T47D (cell line): ENCODE measurements at regions not wholly inside any gene's neighbourhood (a gene's known extent, or its start where the extent isn't known, plus 50 kb on each side); places are given as distances from the start of the nearest gene placed in this dataset.

ENCODE experiments used
- DNase-seq, 2 experiments: peaks; one replicate each; pipeline versions ENCODE4 v3.0.0 to v3.0.0-alpha.2; 2011 to 2012; ENCODE audit warnings: low read depth in 1 of 2, low spot score in 1 of 2
- JUND ChIP-seq: IDR thresholded peaks from 2 replicates; pipeline ENCODE4 v1.6.1; 2012; ENCODE audit warnings: low read depth
- in situ Hi-C: cut with HindIII; loops from 2 replicates; pipeline ENCODE4 v1.10.0; 2016; ENCODE audit warnings: low sequenced_read_pairs, low pct_unique_long_range_greater_than_20kb

DNA sequence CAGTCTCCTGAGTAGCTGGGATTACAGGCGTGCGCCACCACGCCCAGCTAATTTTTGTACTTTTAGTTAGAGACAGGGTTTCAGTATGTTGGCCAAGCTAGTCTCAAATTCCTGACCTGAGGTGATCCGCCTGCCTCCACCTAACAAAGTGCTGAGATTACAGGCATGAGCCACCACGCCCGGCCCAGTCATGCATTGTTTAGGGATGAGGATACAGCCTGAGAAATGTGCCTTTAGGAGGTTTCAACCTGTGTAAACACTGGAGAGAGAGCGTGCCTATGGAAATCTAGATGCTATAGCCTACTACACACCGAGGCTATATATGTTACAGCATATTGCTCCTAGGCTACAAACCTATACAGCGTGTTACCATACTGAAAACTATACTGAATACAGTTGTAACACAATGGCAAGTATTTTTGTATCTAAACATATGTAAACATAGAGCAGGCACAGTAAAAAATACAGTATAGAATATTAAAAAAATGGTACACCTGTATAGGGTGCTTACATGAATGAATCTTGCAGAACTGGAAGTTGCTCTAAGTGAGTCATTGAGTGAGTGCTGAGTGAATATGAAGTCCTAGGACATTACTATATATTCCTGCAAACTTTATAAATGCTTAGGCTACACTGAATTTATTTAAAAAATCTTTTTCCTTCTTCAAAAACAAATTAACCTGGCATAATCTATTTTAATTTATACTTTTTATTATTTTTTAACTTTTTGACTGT is 588.2 kb upstream of the ADGRL3 start:
- TF ChIP-seq JUND, result no peak
- peak in 1 of 2 experiments; percentile 21 for DNase-seq

DNA sequence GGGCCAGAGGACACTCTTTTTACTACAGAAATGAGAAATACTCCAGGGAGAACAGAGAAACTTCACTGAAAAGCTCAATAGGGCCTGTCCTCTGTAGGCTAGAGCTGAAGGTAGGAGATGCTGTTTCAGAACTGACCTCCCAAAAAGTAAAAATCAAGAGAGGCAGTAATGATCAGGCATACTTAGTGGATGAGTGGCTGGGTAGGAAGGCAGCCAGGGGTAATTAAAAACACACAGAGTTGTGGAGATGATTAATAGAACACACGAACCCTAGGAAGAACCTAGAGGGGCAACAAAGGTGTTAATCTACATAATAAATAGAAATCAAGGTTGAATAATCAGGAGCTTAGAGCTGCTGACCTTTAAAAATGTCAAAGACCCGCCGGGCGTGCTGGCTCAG is 582.4 kb upstream of the ADGRL3 start:
- in situ Hi-C loops, result no loop called here
- no peak for TF ChIP-seq JUND
- no peak for DNase-seq

More for the DNA sequence above, 588.2 kb upstream of the ADGRL3 start:
- in situ Hi-C loops, result no loop called here

DNA sequence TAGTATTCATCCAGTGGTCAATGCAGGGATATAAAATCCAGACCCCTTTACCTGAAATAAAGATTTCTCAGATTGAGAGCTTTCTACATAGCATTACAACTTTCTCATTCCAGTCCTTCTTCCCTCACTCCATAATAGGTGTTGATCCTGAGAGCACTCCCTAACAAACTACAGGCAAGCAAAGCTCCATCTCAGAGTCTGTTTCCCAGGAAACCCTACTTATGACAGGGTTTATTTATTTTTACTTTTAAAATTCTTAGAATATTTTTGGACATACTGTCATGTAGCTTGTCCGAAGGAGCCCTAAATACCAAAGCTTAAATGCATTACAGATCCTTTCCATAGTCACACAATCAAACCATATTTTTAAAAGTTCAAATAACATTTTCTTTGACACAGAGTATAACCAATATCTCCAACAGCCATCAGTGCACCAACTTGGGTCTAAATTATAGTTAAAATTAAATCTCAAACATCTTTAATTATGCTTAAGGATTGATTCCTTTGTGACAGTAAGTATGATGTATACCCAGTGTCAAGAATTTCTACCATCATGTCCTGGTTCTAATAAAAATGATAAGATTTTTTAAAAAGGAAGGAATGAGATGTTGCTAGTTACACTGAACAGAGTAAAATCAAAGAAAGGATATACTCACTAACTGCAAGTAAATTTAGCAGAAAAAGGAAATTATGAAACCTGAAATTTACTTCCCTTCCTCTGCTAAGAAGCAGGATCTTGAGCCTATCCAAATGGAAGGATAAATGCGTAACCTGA is 580.4 kb upstream of the ADGRL3 start:
- DNase-seq, result no peak
- TF ChIP-seq JUND, result no peak

DNA sequence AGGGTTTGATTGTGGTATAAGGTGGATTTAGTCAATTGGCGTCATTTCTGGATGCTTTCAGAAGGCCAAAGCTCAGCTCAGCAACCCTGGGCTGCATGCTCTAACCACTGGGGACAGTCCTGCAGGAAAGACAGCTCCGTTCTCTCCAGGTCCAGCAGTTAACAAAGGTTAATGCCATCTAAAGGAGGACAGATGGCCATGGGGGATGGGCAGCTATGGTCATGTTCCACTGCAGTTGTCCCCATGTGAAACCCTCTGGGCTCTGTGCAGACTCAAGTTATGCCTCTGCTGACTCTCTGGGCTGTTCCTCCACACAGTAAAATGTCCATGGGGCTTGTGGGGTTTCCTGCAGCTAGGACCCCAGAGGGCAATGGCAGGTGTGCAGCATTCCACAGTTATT is 562.1 kb upstream of the ADGRL3 start:
- no peak for DNase-seq
- in situ Hi-C loops, result no loop called here
- TF ChIP-seq JUND, result no peak

More for the DNA sequence above, 580.4 kb upstream of the ADGRL3 start:
- in situ Hi-C loops, result no loop called here

DNA sequence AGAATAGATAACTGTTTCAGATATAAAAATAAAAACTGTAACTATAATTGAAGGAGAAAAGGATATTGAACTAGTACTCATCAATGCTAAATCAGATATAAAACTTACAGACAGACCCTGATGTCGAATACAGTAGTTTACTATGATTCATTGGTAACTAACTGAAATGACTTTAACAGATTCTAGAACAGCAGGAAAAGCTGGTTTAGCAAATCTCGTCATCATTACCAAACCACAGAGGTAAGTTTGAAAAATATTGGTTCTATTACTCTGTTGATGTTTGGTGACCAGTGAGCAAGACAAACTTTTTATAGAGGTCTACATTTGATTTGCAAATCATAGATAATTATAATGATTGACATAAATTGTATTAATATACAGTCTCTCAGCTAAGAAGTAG is 551.4 kb upstream of the ADGRL3 start:
- peak in 1 of 2 experiments; percentile 49 for DNase-seq
- in situ Hi-C loops, result no loop called here
- no peak for TF ChIP-seq JUND

DNA sequence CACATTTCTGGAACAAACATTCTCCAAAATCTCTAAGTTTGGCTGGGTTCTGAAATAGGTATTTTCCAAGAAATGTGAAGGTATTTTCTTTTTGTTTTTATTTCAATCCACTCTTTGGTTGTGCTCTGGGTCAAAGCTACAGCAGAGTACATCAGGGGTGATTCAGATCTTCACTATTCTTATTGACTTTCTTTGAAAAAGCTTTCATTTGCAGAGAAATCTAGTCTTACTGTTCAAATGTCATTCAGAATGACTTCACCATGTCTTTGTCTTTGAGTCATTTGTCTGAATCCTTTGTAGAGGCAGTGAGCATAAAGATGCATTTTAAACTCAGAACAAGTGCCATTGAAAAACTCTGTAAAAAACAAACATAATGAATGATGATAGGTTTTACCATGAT is 547.2 kb upstream of the ADGRL3 start:
- in situ Hi-C loops, result no loop called here
- DNase-seq, result no peak
- no peak for TF ChIP-seq JUND

DNA sequence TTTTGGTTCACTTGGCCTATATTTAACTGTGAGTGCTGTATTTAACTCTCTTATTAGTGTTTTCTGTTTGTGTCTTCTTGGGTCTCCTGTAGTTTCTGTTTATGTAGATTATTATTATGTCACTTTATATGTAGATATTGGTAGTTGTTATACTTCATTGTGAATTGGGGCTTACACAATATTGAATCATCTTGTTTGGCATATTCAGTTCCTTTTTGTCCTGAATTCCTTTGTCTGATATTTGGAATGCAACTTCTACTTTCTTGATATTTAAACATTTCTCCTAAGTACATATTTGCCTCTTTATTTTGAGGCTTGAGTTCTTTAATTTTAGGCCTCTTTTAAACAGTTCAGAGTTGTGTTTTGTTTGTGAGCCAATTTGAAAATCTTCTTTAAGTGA is 544.8 kb upstream of the ADGRL3 start:
- TF ChIP-seq JUND, result no peak
- in situ Hi-C loops, result no loop called here
- DNase-seq, result no peak

DNA sequence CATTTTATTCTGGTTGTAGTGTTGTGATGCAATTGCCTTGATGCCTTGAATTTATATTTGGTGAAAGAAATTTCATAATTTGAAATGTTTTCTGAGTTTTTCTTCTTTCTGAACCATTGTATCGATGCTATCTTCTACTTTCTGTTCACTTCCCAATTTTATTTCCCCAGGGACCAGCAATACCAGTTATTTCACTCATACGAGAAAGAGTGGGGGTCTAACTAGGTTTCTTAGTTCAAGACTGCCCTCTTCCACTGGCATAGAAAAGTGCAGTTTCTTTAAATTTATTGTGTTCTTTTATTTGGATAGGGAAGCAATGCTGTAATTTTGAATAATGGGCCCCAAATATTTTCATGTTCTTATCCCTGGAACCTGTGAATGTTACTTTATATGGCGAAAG is 544.0 kb upstream of the ADGRL3 start:
- in situ Hi-C loops, result no loop called here
- no peak for TF ChIP-seq JUND

DNA sequence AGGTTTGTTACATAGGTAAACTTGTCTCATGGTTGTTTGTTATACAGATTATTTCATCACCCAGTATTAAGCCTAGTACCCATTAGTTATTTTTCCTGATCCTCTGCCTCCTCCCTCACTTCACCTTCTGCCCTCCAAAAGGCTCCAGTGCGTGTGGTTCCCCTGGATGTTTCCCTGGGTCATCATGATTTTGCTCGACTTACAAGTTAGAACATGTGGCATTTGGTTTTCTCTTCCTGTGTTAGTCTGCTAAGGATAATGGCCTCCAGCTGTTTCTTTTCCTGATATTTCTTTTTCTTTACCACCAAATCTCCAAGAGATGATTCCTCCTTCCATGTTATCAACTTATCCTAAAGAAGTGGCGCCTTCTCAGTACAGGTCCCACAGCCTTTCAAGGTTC is 543.1 kb upstream of the ADGRL3 start:
- DNase-seq, result no peak
- TF ChIP-seq JUND, result no peak
- in situ Hi-C loops, result no loop called here

More for the DNA sequence above, 544.0 kb upstream of the ADGRL3 start:
- DNase-seq, result no peak

DNA sequence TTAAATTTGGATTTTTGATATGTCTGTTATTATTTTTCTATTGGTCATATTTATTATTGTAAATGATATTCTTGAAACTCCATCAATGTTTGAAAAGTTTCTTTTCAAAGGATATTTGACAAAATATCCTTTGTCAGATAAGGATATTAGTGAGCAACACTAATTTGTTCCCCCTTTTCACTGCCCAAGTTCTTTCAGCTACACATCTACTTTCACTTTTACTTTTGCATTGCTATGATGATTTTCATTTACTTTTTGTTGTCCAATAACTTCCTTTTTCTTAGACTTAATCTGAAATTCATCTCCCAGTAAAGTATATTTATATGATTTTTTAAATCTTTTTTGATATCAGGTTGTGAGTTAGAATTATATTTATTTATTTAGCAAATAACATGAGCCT is 542.3 kb upstream of the ADGRL3 start:
- no peak for DNase-seq
- TF ChIP-seq JUND, result no peak
- in situ Hi-C loops, result no loop called here

DNA sequence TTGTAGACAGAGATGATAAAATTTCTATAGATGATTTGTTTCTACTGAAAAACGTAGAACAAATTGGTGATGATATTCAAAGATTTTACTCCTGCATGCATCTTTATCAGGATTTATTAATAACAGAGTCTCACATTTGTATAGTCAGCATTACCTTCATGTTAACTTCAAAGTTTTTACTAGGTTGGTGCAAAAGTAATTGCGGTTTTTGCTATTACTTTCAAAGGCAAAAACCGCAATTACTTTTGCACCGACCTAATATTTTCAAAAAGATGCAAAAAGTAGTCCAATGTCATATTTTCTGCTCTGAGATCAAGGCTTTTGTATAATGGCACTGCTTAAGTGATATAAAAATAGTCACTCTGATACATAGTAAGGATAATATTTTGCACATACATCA is 536.4 kb upstream of the ADGRL3 start:
- in situ Hi-C loops, result no loop called here
- TF ChIP-seq JUND, result no peak
- DNase-seq, result no peak

DNA sequence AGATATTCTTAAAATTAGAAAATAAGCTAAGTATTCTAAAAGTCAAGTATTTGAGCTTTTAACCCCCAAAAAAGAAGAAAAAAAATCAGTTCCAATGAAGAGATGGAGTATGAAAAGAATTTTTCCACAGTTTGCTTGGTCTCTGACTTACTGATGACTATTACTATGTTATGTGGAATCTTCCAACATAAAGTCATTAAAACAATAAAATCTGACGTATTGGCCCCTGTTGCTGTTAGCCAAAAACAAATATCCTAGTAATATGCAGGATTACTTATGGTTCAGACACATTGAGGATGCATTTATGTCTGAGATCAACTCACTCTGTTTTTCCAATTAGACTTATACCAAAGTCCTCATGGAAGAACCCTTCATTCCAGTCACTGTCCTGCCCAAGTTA is 517.2 kb upstream of the ADGRL3 start:
- in situ Hi-C loops, result no loop called here
- TF ChIP-seq JUND, result no peak
- no peak for DNase-seq

DNA sequence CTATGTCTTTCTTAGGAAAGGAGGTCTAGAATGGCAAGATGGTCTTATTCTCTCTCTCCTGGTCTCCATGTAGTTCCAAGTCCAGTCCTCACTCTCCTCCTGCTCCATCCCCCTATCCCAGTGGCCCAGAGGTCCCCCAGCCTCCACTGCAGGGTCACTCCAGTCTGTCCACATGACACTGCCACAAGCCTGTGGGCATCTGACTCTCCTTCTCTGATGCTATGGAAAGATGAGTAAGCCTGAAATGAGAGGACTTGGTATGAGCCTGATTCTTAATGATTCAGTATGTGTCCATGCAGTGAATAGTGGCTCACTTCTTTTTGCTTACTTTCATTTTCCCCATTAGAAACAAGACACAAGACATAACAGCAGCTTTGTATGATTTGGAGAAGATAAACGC is 516.8 kb upstream of the ADGRL3 start:
- in situ Hi-C loops, result no loop called here
- no peak for DNase-seq
- no peak for TF ChIP-seq JUND
